K562 (cell line): ENCODE measurements at regions not wholly inside any gene's neighbourhood (a gene's known extent, or its start where the extent isn't known, plus 50 kb on each side); places are given as distances from the start of the nearest gene placed in this dataset.
"Not testable (repeated sequence)": the region's sequence is repeated elsewhere in the genome, so short reads cannot be mapped to it uniquely, and the experiment has no call there.

Source experiments
- ATAC-seq: fragments of 200-7000 bp; cut with Tn5 transposase; 3 replicates; pipeline ENCODE4 v1.9.1; 2020; ENCODE audit warnings: moderate library complexity
- BruUV-seq: library from RNA; stranded (reverse); fragments of 400-500 nt; replicated peaks from 2 replicates; lab custom pipeline; 2021; lab: Mats Ljungman, UMichigan
- CTCF ChIA-PET: fragments of 300-600 bp; formaldehyde crosslinking; extraction: SDS; loops from one replicate; lab custom pipeline; 2021; ENCODE audit warnings: low intra/inter-chr PET ratio; lab: Yijun Ruan, JAX
- POLR2A ChIA-PET: fragments of 300-600, 350-650 bp; sonication (Branson Sonifier 250); formaldehyde crosslinking; extraction: SDS; loops from one replicate; lab custom pipeline; 2021; ENCODE audit warnings: antibody characterized with exemption, inconsistent platforms; lab: Yijun Ruan, JAX
- DNase-seq, 4 experiments: peaks; one replicate each; pipeline versions ENCODE4 v3.0.0 to v3.0.0-alpha.2; 2011 to 2018; ENCODE audit warnings: low spot score in 3 of 4, mixed read lengths in 3 of 4; ENCODE audit errors: extremely low read depth in 1 of 4
- FAIRE-seq: peaks from 2 replicates; lab custom pipeline; 2011; peaks lifted over from hg19 to GRCh38; lab: Jason Lieb, UNC
- H2AFZ ChIP-seq: 2 replicates; pipeline ENCODE4 v1.6.0; 2011; ENCODE audit warnings: low read depth, low read length, control low read depth, inconsistent platforms
- H3K27ac ChIP-seq: fragments of 200-600 bp; 3 replicates; pipeline ENCODE4 v1.8.0; 2011; ENCODE audit warnings: low read depth, mild to moderate bottlenecking, control low read depth, inconsistent platforms, low read length, moderate library complexity, mixed read lengths; ENCODE audit errors: extremely low read depth
- H3K27me3 ChIP-seq, 2 experiments: fragments of 300-600 bp in 1 of 2; 2 replicates in 1 of 2; 3 replicates in 1 of 2; pipeline versions ENCODE4 v1.6.0 to v1.8.0; 2011; ENCODE audit warnings: inconsistent platforms in 2 of 2, low read length in 2 of 2, mild to moderate bottlenecking in 1 of 2, mixed read lengths in 1 of 2, moderate library complexity in 1 of 2; ENCODE audit not compliant: control insufficient read depth in 2 of 2, insufficient read depth in 2 of 2
- H3K36me3 ChIP-seq: fragments of 300-600 bp; 3 replicates; pipeline ENCODE4 v1.8.0; 2011; ENCODE audit warnings: mild to moderate bottlenecking, low read length, inconsistent platforms; ENCODE audit not compliant: control insufficient read depth, insufficient read depth
- H3K4me1 ChIP-seq, 2 experiments: fragments of 200-600 bp in 1 of 2; replicated peaks in 1 of 2; 2 replicates in 1 of 2; 3 replicates in 1 of 2; pipeline versions ENCODE4 v1.5.1 to v1.8.0; 2011; ENCODE audit warnings: inconsistent platforms in 2 of 2, low read length in 2 of 2, mild to moderate bottlenecking in 1 of 2, mixed read lengths in 1 of 2, moderate library complexity in 1 of 2; ENCODE audit not compliant: control insufficient read depth in 2 of 2, insufficient read depth in 2 of 2
- H3K4me2 ChIP-seq: 2 replicates; pipeline ENCODE4 v1.6.1; 2011; ENCODE audit warnings: low read length, control low read depth, inconsistent platforms, mixed read lengths; ENCODE audit not compliant: insufficient read depth
- H3K4me3 ChIP-seq: fragments of 200-600 bp; sonication (generic), shearing (Covaris generic); 2 replicates; pipeline ENCODE4 v1.5.1; 2016; ENCODE audit warnings: control low read depth, inconsistent platforms
- H3K79me2 ChIP-seq: fragments of 200-600 bp; 3 replicates; pipeline ENCODE4 v1.8.0; 2011; ENCODE audit warnings: low read length, inconsistent platforms; ENCODE audit not compliant: control insufficient read depth, insufficient read depth
- H3K9ac ChIP-seq, 2 experiments: 2 replicates each; pipeline versions ENCODE4 v1.6.0 to v1.6.1; 2011; ENCODE audit warnings: low read depth in 2 of 2, low read length in 2 of 2, control low read depth in 1 of 2, inconsistent platforms in 1 of 2, mild to moderate bottlenecking in 1 of 2, mixed read lengths in 1 of 2; ENCODE audit not compliant: insufficient read depth in 1 of 2
- H3K9me1 ChIP-seq: one replicate; pipeline ENCODE4 v1.6.0; 2011; ENCODE audit warnings: inconsistent platforms, mild to moderate bottlenecking, low read length, moderate library complexity; ENCODE audit not compliant: control insufficient read depth, insufficient read depth
- H3K9me3 ChIP-seq: replicated peaks from 2 replicates; pipeline ENCODE4 v1.5.1; 2011; ENCODE audit warnings: low read depth, low read length, inconsistent platforms; ENCODE audit not compliant: control insufficient read depth, insufficient read depth
- H4K20me1 ChIP-seq: replicated peaks from 2 replicates; pipeline ENCODE4 v1.6.1; 2011; ENCODE audit warnings: low read length, inconsistent platforms, mixed read lengths; ENCODE audit not compliant: control insufficient read depth, insufficient read depth
- POLR3G ChIP-seq: IDR thresholded peaks from 2 replicates; pipeline ENCODE4 v1.6.1; 2011; ENCODE audit not compliant: insufficient read length, insufficient replicate concordance; ENCODE audit errors: extremely low read depth
- ZNF316 ChIP-seq: fragments of 450-650 bp; IDR thresholded peaks from 2 replicates; pipeline ENCODE4 v1.6.1; 2016
- WGBS: fragments of 100-300 bp; shearing (Covaris generic); methylation state at CpG from one replicate; pipeline ENCODE4 v1.1.6; 2016; ENCODE audit warnings: low coverage, mixed read lengths; ENCODE audit not compliant: insufficient coverage; ENCODE audit errors: missing lambda C conversion rate; 5-methylcytosine and 5-hydroxymethylcytosine counted together
- in situ Hi-C: fragments of 300-500 bp; cut with MboI; formaldehyde crosslinking; loops from 4 replicates; pipeline ENCODE4 v1.15.0; 2018; ENCODE audit warnings: inconsistent platforms, mixed read lengths
- intact Hi-C: fragments of 100-400 bp; cut with micrococcal nuclease; formaldehyde crosslinking; loops from 2 replicates; pipeline ENCODE4 v1.14.2; 2022

DNA sequence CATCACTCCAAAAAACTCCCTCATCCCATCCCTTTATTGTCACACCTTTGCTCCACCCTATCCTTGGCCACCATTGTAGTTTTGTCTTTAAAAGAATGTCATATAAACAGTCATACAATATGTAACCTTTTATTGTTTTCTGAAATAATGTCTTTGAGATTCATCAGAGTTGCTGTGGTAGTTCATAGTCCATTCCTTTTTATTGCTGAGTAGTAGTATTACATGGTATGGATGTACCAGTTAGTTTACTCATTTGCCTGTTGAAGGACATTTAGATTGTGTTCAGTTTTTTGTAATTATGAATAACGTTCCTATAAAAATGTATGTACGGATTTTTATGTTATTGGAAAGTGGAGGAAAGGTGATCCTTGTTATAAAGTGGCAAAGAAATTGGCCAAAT, 171.8 kb upstream of the GCFC2 start:
- Histone ChIP-seq H3K4me3 (no peak overlapping the region), H3K36me3 (peaks cover 32% of the 10 kb centered on the region; the same call in 1 of the 3 replicates), H3K27ac (no peak overlapping the region), H3K9me1 (no peaks in the 10 kb centered on the region), H2AFZ (no peak overlapping the region), H3K9me3 (no peaks in the 10 kb centered on the region), H3K9ac (no peak overlapping the region), H3K4me1 (no peaks in the 10 kb centered on the region), H4K20me1 (no peaks in the 10 kb centered on the region), H3K79me2 (peaks cover 23% of the 10 kb centered on the region), H3K27me3 (no peaks in the 10 kb centered on the region), H3K4me2 (no peak overlapping the region)
- POLR2A ChIA-PET = no interaction called here
- 25% methylated on average over 2 of the region's 2 CpGs for WGBS
- DNase-seq (no peak), FAIRE-seq (no peak), ATAC-seq (no peak)
- in situ Hi-C loops = no loop called here
- no TSS peak for BruUV-seq
- intact Hi-C loops = no loop called here
- TF ChIP-seq POLR3G = no peak
- TF ChIP-seq ZNF316 = peak; percentile 61
- CTCF ChIA-PET = no interaction called here

DNA sequence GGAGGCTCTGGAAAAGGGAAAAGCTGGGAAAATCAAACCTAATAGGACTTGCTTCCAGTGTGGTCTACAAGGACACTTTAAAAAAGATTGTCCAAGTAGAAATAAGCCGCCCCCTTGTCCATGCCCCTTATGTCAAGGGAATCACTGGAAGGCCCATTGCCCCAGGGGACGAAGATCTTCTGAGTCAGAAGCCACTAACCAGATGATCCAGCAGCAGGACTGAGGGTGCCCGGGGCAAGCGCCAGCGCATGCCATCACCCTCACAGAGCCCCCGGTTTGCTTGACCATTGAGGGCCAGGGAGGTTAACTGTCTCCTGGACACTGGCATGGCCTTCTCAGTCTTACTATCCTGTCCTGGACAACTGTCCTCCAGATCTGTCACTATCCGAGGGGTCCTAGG, 164.9 kb upstream of the GCFC2 start:
- 52% methylated on average over 7 of the region's 7 CpGs for WGBS
- H4K20me1 ChIP-seq, H3K4me2 ChIP-seq, BruUV-seq, H2AFZ ChIP-seq, H3K27ac ChIP-seq, H3K9me1 ChIP-seq, FAIRE-seq, ATAC-seq, in situ Hi-C loops, H3K9me3 ChIP-seq, POLR2A ChIA-PET, H3K27me3 ChIP-seq, H3K4me1 ChIP-seq, H3K9ac ChIP-seq, DNase-seq, CTCF ChIA-PET, H3K4me3 ChIP-seq: not testable (repeated sequence)
- peaks cover 44% of the 10 kb centered on the region for H3K79me2 ChIP-seq
- H3K36me3 ChIP-seq = peaks cover 26% of the 10 kb centered on the region; the same call in 1 of the 3 replicates
- intact Hi-C loops = loop anchor here (2.0 kb wide), 1 partner anchor 723 kb away; no protein-coding TSS in a partner anchor
